Upper lobe of left lung (tissue), 4 donors: ENCODE measurements at regions not wholly inside any gene's neighbourhood (a gene's known extent, or its start where the extent isn't known, plus 50 kb on each side); places are given as distances from the start of the nearest gene placed in this dataset.

Experiments used
- POLR2A ChIP-seq, 4 donors: fragments of 450-650 bp; IDR thresholded peaks; one replicate each; pipeline ENCODE4 v1.5.1; 2016 to 2017; ENCODE audit warnings: antibody characterized with exemption in 4 of 4, mild to moderate bottlenecking in 2 of 4
- TF ChIP-seq, protein P1 (sequence below), 6 experiments: fragments of 450-650 bp in 4 of 6; fragments of 200-600 bp in 2 of 6; sonication (generic) in 2 of 6; IDR thresholded peaks; one replicate each; pipeline ENCODE4 v1.5.1; 2016 to 2019; ENCODE audit warnings: antibody characterized with exemption in 6 of 6

DNA sequence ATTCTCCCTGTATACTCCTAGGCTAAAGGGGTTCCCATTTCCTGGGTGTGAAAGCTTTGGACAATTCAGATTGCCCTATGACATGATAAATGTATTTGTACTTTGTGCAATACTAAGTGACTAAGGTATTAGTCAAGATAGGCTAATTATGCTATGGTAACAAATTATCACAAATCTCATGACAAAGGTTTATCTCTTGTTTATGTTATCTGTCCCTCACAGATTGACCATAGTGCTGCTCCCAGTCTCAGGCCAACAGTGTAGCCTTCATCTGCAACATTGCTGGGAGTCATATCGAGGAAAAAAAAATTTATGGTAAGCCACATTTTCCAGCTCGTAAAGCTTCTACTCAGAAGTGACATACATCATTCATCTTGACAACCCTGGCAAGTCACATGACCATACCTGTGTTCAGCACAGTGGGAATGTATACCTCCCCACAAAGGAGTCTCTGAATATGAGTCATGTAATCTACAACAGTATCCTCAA is 346.2 kb downstream of the IGSF11 start:
- TF ChIP-seq, protein P1, sequence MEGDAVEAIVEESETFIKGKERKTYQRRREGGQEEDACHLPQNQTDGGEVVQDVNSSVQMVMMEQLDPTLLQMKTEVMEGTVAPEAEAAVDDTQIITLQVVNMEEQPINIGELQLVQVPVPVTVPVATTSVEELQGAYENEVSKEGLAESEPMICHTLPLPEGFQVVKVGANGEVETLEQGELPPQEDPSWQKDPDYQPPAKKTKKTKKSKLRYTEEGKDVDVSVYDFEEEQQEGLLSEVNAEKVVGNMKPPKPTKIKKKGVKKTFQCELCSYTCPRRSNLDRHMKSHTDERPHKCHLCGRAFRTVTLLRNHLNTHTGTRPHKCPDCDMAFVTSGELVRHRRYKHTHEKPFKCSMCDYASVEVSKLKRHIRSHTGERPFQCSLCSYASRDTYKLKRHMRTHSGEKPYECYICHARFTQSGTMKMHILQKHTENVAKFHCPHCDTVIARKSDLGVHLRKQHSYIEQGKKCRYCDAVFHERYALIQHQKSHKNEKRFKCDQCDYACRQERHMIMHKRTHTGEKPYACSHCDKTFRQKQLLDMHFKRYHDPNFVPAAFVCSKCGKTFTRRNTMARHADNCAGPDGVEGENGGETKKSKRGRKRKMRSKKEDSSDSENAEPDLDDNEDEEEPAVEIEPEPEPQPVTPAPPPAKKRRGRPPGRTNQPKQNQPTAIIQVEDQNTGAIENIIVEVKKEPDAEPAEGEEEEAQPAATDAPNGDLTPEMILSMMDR (IDR thresholded peaks at IDR 0.05), result no peak
- TF ChIP-seq POLR2A (IDR thresholded peaks at IDR 0.05), result no peak
